ENCODE measurements at regions not wholly inside any gene's neighbourhood (a gene's known extent, or its start where the extent isn't known, plus 50 kb on each side); places are given as distances from the start of the nearest gene placed in this dataset.

GRCh38 chr6:79814940-79815339 lies 132.4 kb downstream of the ELOVL4 start:
- no peak for TF ChIP-seq CTCF (conservative IDR thresholded peaks at IDR 0.05)
- H3K36me3 Mint-ChIP-seq = peaks cover 3% of the 10 kb centered on the region
- no peak overlapping the region for H3K4me3 Mint-ChIP-seq
- DNase-seq (ENCODE audit: extremely low spot score, unreplicated experiment) = no peak
- peaks cover 31% of the 10 kb centered on the region for H3K4me1 Mint-ChIP-seq (ENCODE audit: unreplicated experiment)
- H3K27me3 Mint-ChIP-seq = peaks cover 3% of the 10 kb centered on the region
- H3K27ac Mint-ChIP-seq = no peak overlapping the region
- H3K9me3 Mint-ChIP-seq = no peaks in the 10 kb centered on the region

GRCh38 chr6:79813854-79814709 lies 133.3 kb downstream of the ELOVL4 start:
- peaks cover 34% of the 10 kb centered on the region for H3K4me1 Mint-ChIP-seq (ENCODE audit: unreplicated experiment)
- no peak overlapping the region for H3K27ac Mint-ChIP-seq
- H3K36me3 Mint-ChIP-seq = peaks cover 3% of the 10 kb centered on the region
- DNase-seq (ENCODE audit: extremely low spot score, unreplicated experiment) = peak; percentile 74
- H3K27me3 Mint-ChIP-seq = peaks cover 3% of the 10 kb centered on the region
- H3K9me3 Mint-ChIP-seq = no peaks in the 10 kb centered on the region
- TF ChIP-seq CTCF (conservative IDR thresholded peaks at IDR 0.05) = peak; percentile 93
- no peak overlapping the region for H3K4me3 Mint-ChIP-seq

DNA sequence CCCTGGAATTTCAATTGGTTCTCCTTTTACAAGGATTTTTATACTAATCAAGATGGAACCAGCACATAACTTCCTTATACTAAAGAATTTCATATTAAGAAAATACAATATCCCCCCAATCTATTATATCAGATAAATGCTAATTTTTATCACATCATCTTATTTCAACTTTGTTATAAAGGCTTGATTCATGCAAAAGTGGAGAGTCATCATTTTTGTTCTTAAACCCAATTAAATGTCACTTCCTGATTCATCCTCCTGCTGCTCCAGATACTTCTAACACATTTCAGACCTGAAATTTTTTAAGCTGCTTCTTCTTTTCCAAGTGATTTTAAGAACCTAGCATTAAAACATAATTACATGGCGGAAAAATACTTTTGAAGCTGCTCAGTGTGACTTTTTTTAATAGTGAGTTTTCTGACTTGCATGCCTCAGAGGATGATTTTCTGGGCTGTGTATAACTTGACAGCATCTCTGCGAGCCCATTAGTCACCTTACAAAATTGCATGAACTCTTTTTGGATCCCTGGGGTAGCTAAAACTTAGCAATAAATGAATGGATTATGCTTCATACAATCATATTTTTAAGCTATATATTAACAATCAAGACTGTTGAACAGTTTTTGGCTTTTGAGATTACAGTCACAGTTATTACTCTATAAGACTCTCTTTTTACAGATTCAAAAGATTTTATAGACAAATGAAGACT lies 134.1 kb downstream of the ELOVL4 start:
- Mint-ChIP-seq H3K9me3 (no peaks in the 10 kb centered on the region), H3K36me3 (peaks cover 3% of the 10 kb centered on the region), H3K4me1 (ENCODE audit: unreplicated experiment) (peaks cover 41% of the 10 kb centered on the region), H3K4me3 (no peak overlapping the region), H3K27ac (no peak overlapping the region), H3K27me3 (peaks cover 3% of the 10 kb centered on the region)
- no peak for TF ChIP-seq CTCF (conservative IDR thresholded peaks at IDR 0.05)
- no peak for DNase-seq (ENCODE audit: extremely low spot score, unreplicated experiment)

- Mint-ChIP-seq H3K27me3 (peaks cover 3% of the 10 kb centered on the region), H3K36me3 (peaks cover 3% of the 10 kb centered on the region), H3K4me3 (no peak overlapping the region), H3K27ac (no peak overlapping the region), H3K9me3 (no peaks in the 10 kb centered on the region), H3K4me1 (ENCODE audit: unreplicated experiment) (peaks cover 41% of the 10 kb centered on the region)
- TF ChIP-seq CTCF (conservative IDR thresholded peaks at IDR 0.05) = no peak
- no peak for DNase-seq (ENCODE audit: extremely low spot score, unreplicated experiment)
Observed at GRCh38 chr6:79812195-79812594, 135.2 kb downstream of the ELOVL4 start.

DNA sequence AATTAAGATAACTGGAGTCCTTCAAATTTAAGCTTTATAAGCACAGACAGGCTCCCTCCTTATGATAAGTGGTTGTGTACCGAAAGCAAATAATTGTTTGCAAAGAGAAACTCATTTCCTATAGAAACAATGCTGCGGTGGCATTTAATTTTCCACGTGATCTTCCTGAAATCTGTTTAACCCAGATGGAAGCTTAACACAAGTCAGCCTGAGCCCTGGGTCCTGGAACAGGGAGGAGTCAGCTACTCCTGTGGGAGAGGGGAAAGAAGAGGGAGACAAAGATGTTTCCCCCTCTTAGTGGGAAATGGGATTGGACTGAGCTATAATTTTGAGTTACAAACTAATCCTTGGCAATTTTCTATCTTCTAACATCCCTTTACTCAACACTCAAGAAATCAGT lies 136.5 kb downstream of the ELOVL4 start:
- H3K4me1 Mint-ChIP-seq (ENCODE audit: unreplicated experiment) = peaks cover 41% of the 10 kb centered on the region
- H3K27me3 Mint-ChIP-seq = peaks cover 3% of the 10 kb centered on the region
- TF ChIP-seq CTCF (conservative IDR thresholded peaks at IDR 0.05) = no peak
- peaks cover 4% of the 10 kb centered on the region for H3K36me3 Mint-ChIP-seq
- DNase-seq (ENCODE audit: extremely low spot score, unreplicated experiment) = no peak
- H3K27ac Mint-ChIP-seq = no peak overlapping the region
- no peaks in the 10 kb centered on the region for H3K9me3 Mint-ChIP-seq
- no peak overlapping the region for H3K4me3 Mint-ChIP-seq

Measured in type B pancreatic cell (in vitro differentiated cells).